ENCODE measurements at regions not wholly inside any gene's neighbourhood (a gene's known extent, or its start where the extent isn't known, plus 50 kb on each side); places are given as distances from the start of the nearest gene placed in this dataset.
"Not testable (repeated sequence)": the region's sequence is repeated elsewhere in the genome, so short reads cannot be mapped to it uniquely, and the experiment has no call there.

DNA sequence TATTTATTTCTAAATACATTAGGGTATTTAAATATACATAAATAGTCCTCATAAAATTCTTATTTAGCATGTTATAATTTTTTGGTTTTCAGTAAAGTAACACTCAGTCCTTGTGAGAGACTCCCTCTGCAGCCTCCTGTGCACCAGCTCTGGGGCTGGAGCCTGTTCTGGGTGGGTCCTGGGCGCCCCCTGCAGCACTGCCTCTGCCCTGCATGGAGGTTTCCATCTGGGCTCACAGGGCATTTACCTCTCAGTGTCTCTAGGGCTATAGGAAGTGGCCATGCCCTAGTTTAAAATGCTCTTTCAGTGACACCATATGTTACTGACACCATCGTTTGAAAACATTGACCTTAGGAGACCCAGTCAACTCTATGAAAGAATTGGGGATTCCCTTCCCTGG, 1155.2 kb downstream of the TMEM121 start:
- Histone ChIP-seq H3K9ac (ENCODE audit: low read length) (no peak overlapping the region), H3K27me3 (ENCODE audit: control insufficient read depth, insufficient read depth, low read length) (no peaks in the 10 kb centered on the region), H3K4me3 (ENCODE audit: low read depth, low read length) (no peak overlapping the region), H3K4me1 (ENCODE audit: control insufficient read depth, insufficient read depth, low read length) (no peaks in the 10 kb centered on the region), H3K9me3 (ENCODE audit: control insufficient read depth, insufficient read depth, low read depth, low read length) (peaks cover 57% of the 10 kb centered on the region; the same call in 1 of the 2 replicates), H3K36me3 (ENCODE audit: control insufficient read depth, insufficient read depth, low read length) (no peaks in the 10 kb centered on the region), H3K27ac (ENCODE audit: low read depth, low read length) (no peak overlapping the region)

DNA sequence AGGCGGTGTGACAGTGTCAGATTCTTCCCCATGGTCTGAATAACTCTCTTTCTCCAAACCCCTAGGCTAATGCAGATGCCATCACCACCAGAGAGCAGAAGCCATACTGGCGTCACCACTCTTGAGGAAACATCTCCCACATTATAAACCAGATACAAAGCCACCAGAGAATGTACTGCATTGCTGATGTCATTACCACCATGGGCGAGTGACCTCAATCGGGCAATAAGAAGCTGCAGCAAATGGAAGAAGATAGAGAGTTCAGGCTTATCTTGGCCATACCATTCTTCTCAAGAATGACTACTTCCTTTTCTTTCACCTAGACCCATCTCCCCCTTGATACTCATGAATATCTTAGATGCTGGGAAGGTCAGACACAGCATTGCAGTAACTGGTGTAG, 1157.2 kb downstream of the TMEM121 start:
- Histone ChIP-seq H3K4me3 (ENCODE audit: low read depth, low read length) (no peak overlapping the region), H3K9ac (ENCODE audit: low read length) (no peak overlapping the region)

GRCh38 chr14:106686533-106686932, 1160.2 kb downstream of the TMEM121 start:
- H3K9ac ChIP-seq (ENCODE audit: low read length) = no peak overlapping the region
- H3K27me3 ChIP-seq (ENCODE audit: control insufficient read depth, insufficient read depth, low read length) = no peaks in the 10 kb centered on the region
- no peak overlapping the region for H3K27ac ChIP-seq (ENCODE audit: low read depth, low read length)
- peaks cover 58% of the 10 kb centered on the region for H3K9me3 ChIP-seq (ENCODE audit: control insufficient read depth, insufficient read depth, low read depth, low read length)
- no peak overlapping the region for H3K4me3 ChIP-seq (ENCODE audit: low read depth, low read length)
- no peaks in the 10 kb centered on the region for H3K36me3 ChIP-seq (ENCODE audit: control insufficient read depth, insufficient read depth, low read length)
- no peaks in the 10 kb centered on the region for H3K4me1 ChIP-seq (ENCODE audit: control insufficient read depth, insufficient read depth, low read length)

More for the DNA sequence above, 1157.2 kb downstream of the TMEM121 start:
- Histone ChIP-seq H3K4me1 (ENCODE audit: control insufficient read depth, insufficient read depth, low read length) (no peaks in the 10 kb centered on the region), H3K27me3 (ENCODE audit: control insufficient read depth, insufficient read depth, low read length) (no peaks in the 10 kb centered on the region), H3K9me3 (ENCODE audit: control insufficient read depth, insufficient read depth, low read depth, low read length) (peaks cover 64% of the 10 kb centered on the region; the same call in 1 of the 2 replicates), H3K27ac (ENCODE audit: low read depth, low read length) (no peak overlapping the region), H3K36me3 (ENCODE audit: control insufficient read depth, insufficient read depth, low read length) (no peaks in the 10 kb centered on the region)

GRCh38 chr14:106690333-106690891, 1164.0 kb downstream of the TMEM121 start:
- Histone ChIP-seq H3K4me3 (ENCODE audit: low read depth, low read length) (no peak overlapping the region), H3K27me3 (ENCODE audit: control insufficient read depth, insufficient read depth, low read length) (no peaks in the 10 kb centered on the region), H3K9me3 (ENCODE audit: control insufficient read depth, insufficient read depth, low read depth, low read length) (peaks cover 53% of the 10 kb centered on the region), H3K27ac (ENCODE audit: low read depth, low read length) (no peak overlapping the region), H3K36me3 (ENCODE audit: control insufficient read depth, insufficient read depth, low read length) (no peaks in the 10 kb centered on the region), H3K4me1 (ENCODE audit: control insufficient read depth, insufficient read depth, low read length) (no peaks in the 10 kb centered on the region), H3K9ac (ENCODE audit: low read length) (no peak overlapping the region)

DNA sequence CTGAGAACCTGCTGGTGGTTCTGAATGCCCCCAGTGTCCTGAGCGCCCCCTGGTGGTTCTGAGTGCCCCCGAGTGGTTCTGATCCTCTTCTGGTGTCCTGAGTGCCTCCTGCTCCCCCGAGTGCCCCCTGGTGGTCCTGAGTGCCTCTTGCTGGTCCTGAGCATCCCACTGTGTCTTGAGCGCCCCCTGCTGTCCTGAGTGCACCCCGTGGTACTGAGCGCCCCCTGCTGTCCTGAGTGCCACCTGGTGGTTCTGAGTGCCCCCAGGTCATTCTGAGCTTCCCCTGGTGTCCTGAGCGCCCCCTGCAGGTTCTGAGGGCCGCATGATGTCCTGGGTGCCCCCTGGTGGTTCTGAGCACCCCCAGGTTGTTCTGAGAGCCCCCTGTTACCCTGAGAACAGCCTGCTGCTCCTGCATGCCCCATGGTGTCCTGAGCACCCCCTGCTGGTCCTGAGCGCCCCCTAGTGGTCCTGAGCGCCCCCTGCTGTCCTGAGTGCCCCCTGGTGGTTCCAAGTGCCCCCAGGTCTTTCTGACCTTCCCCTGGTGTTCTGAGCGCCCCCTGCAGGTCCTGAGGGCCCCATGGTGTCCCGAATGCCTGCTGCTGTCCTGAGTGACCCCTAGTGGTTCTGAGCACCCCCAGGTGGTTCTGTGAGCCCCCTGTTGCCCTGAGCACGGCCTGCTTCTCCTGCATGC, 1165.4 kb downstream of the TMEM121 start:
- Histone ChIP-seq H3K27ac (ENCODE audit: low read depth, low read length) (no peak overlapping the region), H3K9ac (ENCODE audit: low read length) (no peak overlapping the region), H3K36me3 (ENCODE audit: control insufficient read depth, insufficient read depth, low read length) (no peaks in the 10 kb centered on the region), H3K4me1 (ENCODE audit: control insufficient read depth, insufficient read depth, low read length) (no peaks in the 10 kb centered on the region), H3K4me3 (ENCODE audit: low read depth, low read length) (no peak overlapping the region), H3K9me3 (ENCODE audit: control insufficient read depth, insufficient read depth, low read depth, low read length) (peaks cover 47% of the 10 kb centered on the region), H3K27me3 (ENCODE audit: control insufficient read depth, insufficient read depth, low read length) (no peaks in the 10 kb centered on the region)

DNA sequence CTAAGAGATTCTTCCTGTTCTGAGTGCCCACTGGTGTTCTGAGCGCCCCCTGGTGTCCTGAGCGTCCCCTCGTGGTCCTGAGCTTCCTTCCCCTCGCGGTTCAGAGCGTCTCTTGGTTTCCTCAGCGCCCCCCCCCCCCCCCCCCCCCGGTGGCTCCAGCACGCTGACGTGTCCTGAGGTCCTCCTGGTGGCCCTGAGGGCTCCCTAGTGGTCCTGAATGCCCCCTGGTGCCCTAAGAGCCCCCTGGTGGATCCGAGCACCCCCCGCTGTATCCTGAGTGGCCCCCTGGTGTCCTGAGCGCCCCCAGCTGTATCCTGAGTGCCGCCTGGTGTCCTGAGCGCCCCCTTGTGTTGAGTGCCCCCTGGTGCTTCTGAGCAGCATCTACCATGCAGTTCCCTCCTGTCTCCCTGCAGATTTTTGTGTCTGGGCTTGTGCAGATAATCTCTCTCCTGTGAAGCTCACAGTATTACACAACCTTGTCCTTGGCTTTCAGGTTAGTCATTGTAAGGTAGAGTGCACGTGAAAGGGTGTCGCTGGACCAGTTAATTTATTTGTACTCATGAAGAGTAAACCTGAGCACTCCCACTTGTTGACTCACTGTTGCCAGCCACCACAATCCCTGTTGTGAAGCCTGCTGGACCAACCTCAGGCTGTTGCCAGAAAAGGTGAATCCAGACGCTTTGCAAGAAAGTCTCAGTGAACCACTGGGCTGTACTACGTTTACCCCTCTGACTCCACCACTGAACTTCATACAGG, 1168.4 kb downstream of the TMEM121 start:
- H3K27ac ChIP-seq (ENCODE audit: low read depth, low read length) = no peak overlapping the region
- H3K9me3 ChIP-seq (ENCODE audit: control insufficient read depth, insufficient read depth, low read depth, low read length) = peaks cover 42% of the 10 kb centered on the region
- no peaks in the 10 kb centered on the region for H3K4me1 ChIP-seq (ENCODE audit: control insufficient read depth, insufficient read depth, low read length)
- H3K4me3 ChIP-seq (ENCODE audit: low read depth, low read length) = no peak overlapping the region
- no peak overlapping the region for H3K9ac ChIP-seq (ENCODE audit: low read length)
- H3K36me3 ChIP-seq (ENCODE audit: control insufficient read depth, insufficient read depth, low read length) = no peaks in the 10 kb centered on the region
- H3K27me3 ChIP-seq (ENCODE audit: control insufficient read depth, insufficient read depth, low read length) = no peaks in the 10 kb centered on the region; the same call in 1 of the 2 replicates

- H3K36me3 ChIP-seq (ENCODE audit: control insufficient read depth, insufficient read depth, low read length); H3K27ac ChIP-seq (ENCODE audit: low read depth, low read length); H3K4me1 ChIP-seq (ENCODE audit: control insufficient read depth, insufficient read depth, low read length); H3K27me3 ChIP-seq (ENCODE audit: control insufficient read depth, insufficient read depth, low read length); H3K4me3 ChIP-seq (ENCODE audit: low read depth, low read length); H3K9ac ChIP-seq (ENCODE audit: low read length): not testable (repeated sequence)
- H3K9me3 ChIP-seq (ENCODE audit: control insufficient read depth, insufficient read depth, low read depth, low read length) = peaks cover 18% of the 10 kb centered on the region; the same call in 1 of the 2 replicates
Observed at GRCh38 chr14:106698620-106699267, 1172.4 kb downstream of the TMEM121 start.

- H3K36me3 ChIP-seq (ENCODE audit: control insufficient read depth, insufficient read depth, low read length); H3K9me3 ChIP-seq (ENCODE audit: control insufficient read depth, insufficient read depth, low read depth, low read length); H3K27me3 ChIP-seq (ENCODE audit: control insufficient read depth, insufficient read depth, low read length); H3K4me1 ChIP-seq (ENCODE audit: control insufficient read depth, insufficient read depth, low read length); H3K4me3 ChIP-seq (ENCODE audit: low read depth, low read length); H3K27ac ChIP-seq (ENCODE audit: low read depth, low read length); H3K9ac ChIP-seq (ENCODE audit: low read length): not testable (repeated sequence)
Observed at GRCh38 chr14:106703651-106704050, 1177.3 kb downstream of the TMEM121 start.

DNA sequence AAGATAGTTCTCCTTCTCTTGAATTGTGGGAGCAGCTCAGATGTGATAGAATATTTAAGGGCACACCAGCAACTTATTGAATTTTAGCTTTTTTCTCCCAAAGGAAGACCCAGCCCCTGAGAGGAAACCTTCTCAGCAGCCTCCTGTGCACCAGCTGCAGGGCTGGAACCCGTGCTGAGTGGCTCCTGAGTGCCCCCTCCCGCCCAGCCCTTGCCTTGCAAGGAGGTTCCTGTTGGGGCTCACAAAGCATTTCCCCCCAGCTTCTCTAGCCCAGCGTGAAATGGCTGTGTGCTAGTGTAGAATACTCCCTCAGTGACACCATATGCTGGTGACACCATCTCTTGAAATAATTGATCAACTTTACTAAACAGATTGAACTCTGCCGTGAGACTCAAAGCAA, 1180.1 kb downstream of the TMEM121 start:
- not testable (repeated sequence) for H3K27me3 ChIP-seq (ENCODE audit: control insufficient read depth, insufficient read depth, low read length); H3K4me3 ChIP-seq (ENCODE audit: low read depth, low read length); H3K36me3 ChIP-seq (ENCODE audit: control insufficient read depth, insufficient read depth, low read length); H3K9me3 ChIP-seq (ENCODE audit: control insufficient read depth, insufficient read depth, low read depth, low read length); H3K4me1 ChIP-seq (ENCODE audit: control insufficient read depth, insufficient read depth, low read length); H3K9ac ChIP-seq (ENCODE audit: low read length); H3K27ac ChIP-seq (ENCODE audit: low read depth, low read length)

DNA sequence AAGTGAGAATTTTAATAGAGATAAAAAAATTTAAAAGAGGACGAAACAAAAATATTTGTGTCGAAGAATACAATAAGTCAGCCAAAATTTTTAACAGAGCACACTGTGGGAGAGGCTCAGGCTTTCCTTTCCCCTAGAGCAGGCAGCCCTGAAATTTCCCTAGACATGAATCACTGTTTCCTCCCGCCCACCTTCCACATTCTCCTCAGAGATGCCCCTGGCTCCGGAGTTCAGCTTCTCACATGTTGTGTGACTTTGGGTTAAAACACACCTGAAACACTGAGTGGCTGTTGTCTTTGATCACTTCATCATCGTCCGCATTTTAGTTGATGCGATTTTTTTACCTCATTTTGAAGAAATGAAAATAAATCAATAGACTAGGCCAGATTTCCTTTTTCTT, 1183.8 kb downstream of the TMEM121 start:
- not testable (repeated sequence) for H3K4me3 ChIP-seq (ENCODE audit: low read depth, low read length); H3K27me3 ChIP-seq (ENCODE audit: control insufficient read depth, insufficient read depth, low read length); H3K36me3 ChIP-seq (ENCODE audit: control insufficient read depth, insufficient read depth, low read length); H3K27ac ChIP-seq (ENCODE audit: low read depth, low read length); H3K9ac ChIP-seq (ENCODE audit: low read length); H3K4me1 ChIP-seq (ENCODE audit: control insufficient read depth, insufficient read depth, low read length)
- peaks cover 18% of the 10 kb centered on the region; the same call in 1 of the 2 replicates for H3K9me3 ChIP-seq (ENCODE audit: control insufficient read depth, insufficient read depth, low read depth, low read length)

- H3K9ac ChIP-seq (ENCODE audit: low read length); H3K4me3 ChIP-seq (ENCODE audit: low read depth, low read length); H3K36me3 ChIP-seq (ENCODE audit: control insufficient read depth, insufficient read depth, low read length); H3K4me1 ChIP-seq (ENCODE audit: control insufficient read depth, insufficient read depth, low read length); H3K27me3 ChIP-seq (ENCODE audit: control insufficient read depth, insufficient read depth, low read length); H3K27ac ChIP-seq (ENCODE audit: low read depth, low read length): not testable (repeated sequence)
- H3K9me3 ChIP-seq (ENCODE audit: control insufficient read depth, insufficient read depth, low read depth, low read length) = peaks cover 18% of the 10 kb centered on the region; the same call in 1 of the 2 replicates
Observed at GRCh38 chr14:106712513-106712912, 1186.1 kb downstream of the TMEM121 start.

All from HUES6 (cell line).